SK-N-DZ (cell line): ENCODE measurements at regions not wholly inside any gene's neighbourhood (a gene's known extent, or its start where the extent isn't known, plus 50 kb on each side); places are given as distances from the start of the nearest gene placed in this dataset.

Source experiments
- DNase-seq: peaks from one replicate; pipeline ENCODE4 v3.0.0-alpha.2; 2015; ENCODE audit warnings: low spot score

- DNase-seq, result no peak
Measured at GRCh38 chr4:126731062-126731461, 901.7 kb upstream of the INTU start.

DNA sequence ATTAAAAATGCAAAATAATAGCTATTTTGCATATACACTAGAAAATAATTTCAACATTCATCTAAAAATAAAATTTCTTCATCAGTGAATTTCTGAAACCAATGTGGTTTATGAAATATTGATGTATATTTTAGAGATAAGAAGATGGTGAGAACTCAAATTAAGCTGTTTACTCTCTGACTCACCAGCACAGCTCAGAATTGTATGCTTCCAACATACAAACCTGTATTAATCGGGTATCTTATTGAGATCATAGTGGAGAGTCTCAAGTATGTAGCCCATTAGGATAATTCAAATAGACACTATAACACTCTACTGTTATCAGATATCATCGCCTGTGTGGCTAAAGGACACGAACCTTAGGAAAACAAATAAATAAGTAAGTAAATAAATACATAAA lies 899.5 kb upstream of the INTU start:
- DNase-seq, result no peak

- no peak for DNase-seq
Measured at GRCh38 chr4:126734465-126734864, 898.3 kb upstream of the INTU start.

DNA sequence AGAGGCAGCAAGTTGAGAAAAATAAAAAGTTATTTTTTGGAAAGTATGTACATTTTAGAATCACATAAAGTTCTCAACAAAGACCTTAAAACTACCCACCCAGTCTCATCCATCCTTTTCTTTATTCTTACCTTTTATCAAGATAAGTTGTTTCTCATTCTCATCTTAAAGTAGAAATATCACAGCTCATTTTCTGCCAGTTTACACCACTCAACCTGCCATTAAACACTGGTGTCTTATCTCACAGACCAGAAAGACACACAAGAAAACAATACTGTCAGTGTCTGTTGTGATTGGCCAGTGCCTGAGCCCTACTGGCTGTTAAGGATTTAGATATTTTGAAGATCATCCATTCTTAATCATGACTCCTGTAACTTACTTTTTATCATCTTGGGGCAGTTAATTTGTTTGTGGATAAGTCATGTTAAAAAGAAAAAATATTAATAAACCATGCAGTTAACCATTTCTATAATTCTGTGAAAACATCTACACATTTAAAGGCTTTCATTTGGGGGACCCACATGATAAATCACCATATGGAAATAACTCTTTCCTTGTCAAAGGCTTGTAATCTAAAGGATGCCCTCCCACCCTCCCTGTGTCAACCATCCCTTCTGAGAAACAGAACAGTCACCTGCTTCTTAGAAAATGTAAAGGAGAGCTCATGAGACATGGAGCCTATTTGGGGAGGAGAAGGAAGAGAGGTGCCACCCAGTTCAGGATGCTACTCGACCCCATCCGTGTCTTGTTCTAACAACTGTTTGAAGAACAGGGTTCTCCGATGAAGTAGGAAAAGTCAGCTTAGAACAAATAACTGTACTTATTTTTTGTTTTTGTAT lies 897.2 kb upstream of the INTU start:
- no peak for DNase-seq

DNA sequence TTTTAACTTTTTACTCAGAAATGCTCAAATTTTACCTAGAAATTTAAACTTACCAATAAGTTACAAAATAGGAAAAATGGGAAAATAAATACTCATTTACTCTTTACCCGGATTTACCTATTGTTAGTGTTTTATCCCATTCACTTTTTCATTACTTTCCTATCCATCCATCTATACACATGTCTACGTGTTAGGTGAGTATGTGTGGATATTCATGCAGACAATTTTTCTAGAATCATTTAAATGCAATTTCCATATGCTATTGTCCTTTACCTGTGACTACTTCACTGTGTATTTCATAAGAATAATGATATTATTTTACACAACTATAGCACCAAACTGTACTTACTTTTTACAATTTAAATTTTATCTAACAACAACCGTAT lies 896.6 kb upstream of the INTU start:
- DNase-seq, result no peak

- no peak for DNase-seq
Measured at GRCh38 chr4:126737899-126738526, 894.7 kb upstream of the INTU start.

DNA sequence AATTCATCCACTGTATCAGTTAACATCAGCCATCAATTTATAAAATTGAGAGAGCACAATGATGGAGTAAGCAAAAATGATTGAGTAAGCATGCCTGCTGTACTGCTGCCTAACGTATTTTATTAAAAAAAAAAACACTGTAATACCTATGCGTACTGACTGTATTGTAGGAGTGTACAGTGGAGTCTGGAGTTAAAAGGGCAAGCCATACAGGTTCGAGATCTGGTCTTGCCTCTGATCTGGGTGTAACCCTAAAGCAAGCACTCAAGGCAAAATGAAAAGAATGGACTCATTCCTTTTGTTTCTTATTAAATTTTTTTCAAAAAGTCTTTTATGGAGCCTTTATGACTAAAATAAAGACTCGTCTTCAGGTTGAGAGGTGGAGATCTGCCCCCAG lies 894.2 kb upstream of the INTU start:
- DNase-seq, result no peak

GRCh38 chr4:126738926-126739325 lies 893.8 kb upstream of the INTU start:
- no peak for DNase-seq

DNA sequence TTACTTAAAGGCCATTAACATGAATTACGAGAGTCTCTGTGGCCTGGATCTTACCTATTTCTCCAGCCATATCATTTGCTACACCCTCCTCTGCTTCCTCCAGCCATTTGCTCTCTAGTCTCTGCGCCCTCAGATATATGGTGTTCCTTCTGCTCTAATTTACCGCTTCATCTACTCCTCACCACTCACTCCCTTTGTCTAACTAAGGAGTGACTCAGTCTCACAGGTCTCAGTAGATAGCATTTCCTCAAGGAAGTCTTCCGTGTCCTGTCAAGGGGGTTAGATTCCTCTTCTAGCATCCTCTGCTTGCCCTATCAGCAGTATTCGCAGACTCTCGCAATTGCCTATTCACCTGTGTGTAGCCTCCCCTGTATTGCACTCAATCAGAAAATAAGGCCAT lies 892.1 kb upstream of the INTU start:
- DNase-seq, result no peak

- DNase-seq, result no peak
Measured at GRCh38 chr4:126742048-126742447, 890.7 kb upstream of the INTU start.

GRCh38 chr4:126742885-126743284 lies 889.9 kb upstream of the INTU start:
- no peak for DNase-seq

DNA sequence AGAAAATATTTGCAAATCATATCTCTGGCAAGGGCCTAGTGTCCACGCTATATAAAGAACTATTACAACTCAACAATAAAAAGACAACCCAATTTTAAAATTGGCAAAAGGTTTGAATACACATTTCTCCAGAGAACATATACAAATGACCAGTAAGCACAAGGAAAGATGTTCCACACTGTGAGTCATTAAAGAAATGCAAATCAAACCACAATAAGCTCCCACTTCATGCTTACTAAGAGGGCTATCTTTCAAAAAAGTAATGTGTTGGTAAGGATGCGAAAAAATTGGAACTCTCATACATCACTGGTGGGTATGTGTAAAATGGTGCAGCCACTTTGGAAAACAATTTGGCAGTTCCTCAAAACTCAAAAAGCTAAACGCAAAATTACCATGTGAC lies 884.0 kb upstream of the INTU start:
- no peak for DNase-seq

GRCh38 chr4:126750723-126751122 lies 882.0 kb upstream of the INTU start:
- no peak for DNase-seq

- DNase-seq, result no peak
Measured at GRCh38 chr4:126752126-126752525, 880.6 kb upstream of the INTU start.

- no peak for DNase-seq
Measured at GRCh38 chr4:126752702-126753101, 880.1 kb upstream of the INTU start.

- peak; percentile 14 for DNase-seq
Measured at GRCh38 chr4:126753592-126753991, 879.2 kb upstream of the INTU start.

- no peak for DNase-seq
Measured at GRCh38 chr4:126755506-126755905, 877.3 kb upstream of the INTU start.

DNA sequence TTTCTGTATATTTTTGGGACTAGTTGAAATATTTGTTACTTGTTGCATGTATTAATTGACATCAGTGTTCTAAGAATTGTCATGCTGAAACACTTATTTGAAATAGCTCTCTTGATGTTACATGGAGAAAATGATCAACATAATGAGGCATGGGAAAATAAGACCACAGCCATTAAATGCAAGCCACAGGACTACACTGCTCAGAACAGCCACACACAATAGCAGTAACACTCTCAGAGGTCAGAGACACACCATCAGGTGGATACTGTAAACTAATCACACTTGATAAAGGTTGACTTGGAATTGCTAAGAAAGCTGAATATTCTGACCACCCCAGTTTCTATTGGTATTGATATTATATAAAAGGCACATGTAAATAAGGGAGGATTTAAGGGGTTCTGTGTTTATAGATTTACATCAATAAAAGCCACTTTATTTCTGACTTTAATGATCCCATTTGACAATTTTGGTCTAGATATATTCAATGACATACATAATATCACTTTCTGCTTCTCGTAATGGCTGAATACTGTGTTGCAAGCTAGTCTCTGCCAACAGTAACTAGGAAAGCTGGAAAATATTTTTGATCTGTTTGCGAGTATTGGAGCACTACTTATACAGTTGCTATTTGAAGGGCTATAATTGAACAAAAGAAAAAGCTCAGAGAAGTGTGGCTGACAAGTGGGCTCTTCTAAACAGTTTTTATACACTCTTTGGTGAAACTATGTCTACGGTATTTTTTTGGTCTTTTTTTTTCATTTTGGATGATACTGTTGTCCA lies 876.5 kb upstream of the INTU start:
- DNase-seq, result no peak

DNA sequence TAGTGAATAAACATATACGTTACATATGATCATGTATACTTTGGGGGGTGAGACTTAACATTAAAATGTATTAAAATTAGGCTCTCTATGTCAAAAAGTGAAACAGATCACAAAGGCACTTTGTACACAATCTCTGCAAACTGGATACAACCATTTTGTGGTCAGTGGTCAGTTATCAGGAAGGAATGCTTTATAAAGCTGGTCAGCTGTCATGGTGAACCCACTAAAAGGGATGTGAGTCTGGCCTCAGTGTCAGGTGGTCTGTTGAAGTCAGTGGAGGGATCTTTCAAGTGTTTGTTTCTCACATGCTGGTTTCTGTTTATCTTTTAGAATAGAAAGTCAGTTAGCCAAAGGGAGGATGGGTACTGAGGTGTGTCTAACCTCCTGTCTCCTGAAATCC lies 875.5 kb upstream of the INTU start:
- no peak for DNase-seq

DNA sequence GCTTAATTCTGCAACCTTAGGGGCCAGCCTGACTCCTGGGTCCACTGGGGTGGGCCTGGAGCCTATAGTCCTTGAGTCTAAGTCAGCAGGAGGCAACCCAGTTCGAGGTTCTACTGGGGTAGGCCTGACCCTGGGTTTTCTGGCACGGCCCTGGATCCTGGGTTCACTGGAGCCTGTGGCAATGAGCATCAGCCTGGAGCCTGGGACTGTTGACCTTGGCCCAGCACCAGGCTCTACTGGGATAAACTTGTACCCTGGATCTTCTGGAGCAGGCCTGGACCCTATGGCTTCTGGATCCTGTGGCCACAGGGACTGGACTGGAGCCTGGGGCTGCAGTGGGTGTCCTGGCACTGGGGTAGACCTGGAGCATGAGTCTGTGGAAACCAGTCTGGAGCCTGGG lies 874.3 kb upstream of the INTU start:
- DNase-seq, result no peak

DNA sequence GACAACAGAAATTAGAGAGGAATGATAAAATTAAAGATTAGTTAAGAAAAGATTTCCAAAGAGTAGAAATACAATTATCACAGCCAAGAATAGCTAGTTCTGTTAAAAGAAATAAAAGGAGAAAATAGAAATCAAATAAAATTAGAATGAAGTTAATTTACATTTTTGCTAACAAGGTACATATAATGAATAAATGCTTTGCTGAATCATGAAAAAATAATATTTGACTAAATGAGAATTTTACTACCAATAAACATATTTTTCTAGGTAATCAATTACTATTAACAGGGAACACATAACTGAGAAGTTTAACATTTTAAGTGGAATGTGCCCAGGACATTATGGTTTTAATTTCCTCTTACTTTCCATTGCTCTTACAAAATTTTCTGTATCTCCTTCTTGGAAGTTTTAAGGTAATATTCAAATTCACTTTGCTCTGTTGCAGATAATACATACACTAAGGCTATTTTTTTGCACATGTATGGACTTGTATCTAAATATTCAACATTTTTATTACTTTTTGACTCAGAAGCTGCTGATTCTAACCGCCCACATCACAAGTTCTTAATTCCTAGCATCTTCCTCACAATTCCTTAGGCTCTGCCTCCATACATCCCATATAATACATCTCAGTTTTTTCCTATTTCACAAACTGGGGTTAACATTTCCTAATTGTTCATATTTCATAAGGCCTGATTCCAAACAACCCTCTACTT lies 870.7 kb upstream of the INTU start:
- DNase-seq, result no peak

DNA sequence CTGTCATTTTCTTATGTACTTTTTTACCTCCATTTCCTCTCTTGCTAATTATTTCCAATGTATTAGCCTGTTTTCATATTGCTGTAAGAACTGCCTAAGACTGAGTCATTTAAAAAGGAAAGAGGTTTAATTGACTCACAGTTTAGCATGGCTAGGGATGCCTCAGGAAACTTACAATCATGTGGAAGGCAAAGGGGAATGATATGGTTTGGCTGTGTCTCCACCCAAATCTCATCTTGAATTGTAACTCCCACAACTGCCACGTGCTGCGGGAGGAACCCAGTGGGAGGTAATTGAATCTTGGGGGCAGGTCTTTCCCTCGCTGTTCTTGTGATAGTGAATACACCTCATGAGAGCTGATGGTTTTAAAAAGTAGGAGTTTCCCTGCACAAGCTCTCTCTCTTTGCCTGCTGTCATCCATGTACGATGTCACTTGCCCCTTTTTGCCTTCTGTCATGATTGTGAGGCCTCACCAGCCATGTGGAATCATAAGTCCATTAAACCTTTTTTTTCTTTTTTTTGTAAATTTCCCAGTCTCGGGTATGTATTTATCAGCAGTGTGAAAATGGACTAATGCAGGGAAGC lies 870.0 kb upstream of the INTU start:
- DNase-seq, result no peak
